Stomach smooth muscle (tissue), 2 donors: ENCODE measurements at regions not wholly inside any gene's neighbourhood (a gene's known extent, or its start where the extent isn't known, plus 50 kb on each side); places are given as distances from the start of the nearest gene placed in this dataset.

ENCODE experiments used
- H3K27ac ChIP-seq: one replicate; pipeline ENCODE4 v1.7.0; 2013; ENCODE audit warnings: mild to moderate bottlenecking, low read length, inconsistent platforms
- H3K27me3 ChIP-seq, 2 donors: one replicate each; pipeline ENCODE4 v1.7.0; 2013; ENCODE audit warnings: low read length in 2 of 2; ENCODE audit not compliant: insufficient read depth in 2 of 2, control insufficient read depth in 1 of 2
- H3K36me3 ChIP-seq, 2 donors: one replicate each; pipeline ENCODE4 v1.7.0; 2013; ENCODE audit warnings: low read length in 2 of 2; ENCODE audit not compliant: control insufficient read depth in 2 of 2, insufficient read depth in 2 of 2
- H3K4me1 ChIP-seq: one replicate; pipeline ENCODE4 v1.7.0; 2013; ENCODE audit warnings: low read length; ENCODE audit not compliant: control insufficient read depth, insufficient read depth
- H3K4me3 ChIP-seq, 2 donors: one replicate each; pipeline ENCODE4 v1.7.0; 2013; ENCODE audit warnings: low read length in 2 of 2
- H3K9ac ChIP-seq, 2 donors: one replicate each; pipeline ENCODE4 v1.7.0; 2013; ENCODE audit warnings: low read length in 2 of 2, mild to moderate bottlenecking in 1 of 2
- H3K9me3 ChIP-seq, 2 donors: one replicate each; pipeline ENCODE4 v1.7.0; 2013; ENCODE audit warnings: low read length in 2 of 2; ENCODE audit not compliant: control insufficient read depth in 2 of 2
- donor health status: healthy.
- donor health status: Pancreatic carcinoma.

- Histone ChIP-seq H3K27me3 (no peaks in the 10 kb centered on the region), H3K27ac (no peak overlapping the region), H3K36me3 (no peaks in the 10 kb centered on the region), H3K4me3 (no peak overlapping the region), H3K9me3 (peaks cover 0 to 4% of the 10 kb centered on the region in 2 donors), H3K9ac (no peak overlapping the region), H3K4me1 (no peaks in the 10 kb centered on the region)
These were observed 203.8 kb upstream of the FAM3C start for GRCh38 chr7:121599887-121600286.

GRCh38 chr7:121595758-121596696 lies 199.9 kb upstream of the FAM3C start:
- H3K4me1 ChIP-seq, result no peaks in the 10 kb centered on the region
- no peaks in the 10 kb centered on the region for H3K27me3 ChIP-seq
- no peak overlapping the region for H3K9ac ChIP-seq

GRCh38 chr7:121591926-121592325 lies 195.8 kb upstream of the FAM3C start:
- no peaks in the 10 kb centered on the region for H3K9me3 ChIP-seq
- no peak overlapping the region for H3K4me3 ChIP-seq
- H3K27ac ChIP-seq, result no peak overlapping the region
- H3K27me3 ChIP-seq, result no peaks in the 10 kb centered on the region
- no peaks in the 10 kb centered on the region for H3K4me1 ChIP-seq
- H3K9ac ChIP-seq, result no peak overlapping the region
- no peaks in the 10 kb centered on the region for H3K36me3 ChIP-seq

More at GRCh38 chr7:121595758-121596696, 199.9 kb upstream of the FAM3C start:
- no peak overlapping the region for H3K4me3 ChIP-seq
- no peak overlapping the region for H3K27ac ChIP-seq
- peaks cover 0 to 4% of the 10 kb centered on the region in 2 donors for H3K9me3 ChIP-seq
- H3K36me3 ChIP-seq, result no peaks in the 10 kb centered on the region

- peaks cover 0 to 2% of the 10 kb centered on the region in 2 donors for H3K27me3 ChIP-seq
- no peaks in the 10 kb centered on the region for H3K36me3 ChIP-seq
- no peaks in the 10 kb centered on the region for H3K9me3 ChIP-seq
- H3K9ac ChIP-seq, result no peak overlapping the region
- H3K27ac ChIP-seq, result no peak overlapping the region
- no peaks in the 10 kb centered on the region for H3K4me1 ChIP-seq
- no peak overlapping the region for H3K4me3 ChIP-seq
These were observed 191.3 kb upstream of the FAM3C start for GRCh38 chr7:121587435-121587834.

- Histone ChIP-seq H3K27me3 (peaks cover 0 to 2% of the 10 kb centered on the region in 2 donors), H3K36me3 (no peaks in the 10 kb centered on the region), H3K9me3 (no peaks in the 10 kb centered on the region), H3K4me3 (no peak overlapping the region), H3K4me1 (no peaks in the 10 kb centered on the region), H3K9ac (no peak overlapping the region), H3K27ac (no peak overlapping the region)
These were observed 186.2 kb upstream of the FAM3C start for GRCh38 chr7:121582258-121582657.

GRCh38 chr7:121579639-121580038 lies 183.5 kb upstream of the FAM3C start:
- H3K27me3 ChIP-seq, result peaks cover 0 to 2% of the 10 kb centered on the region in 2 donors
- no peaks in the 10 kb centered on the region for H3K4me1 ChIP-seq
- no peak overlapping the region for H3K27ac ChIP-seq
- no peaks in the 10 kb centered on the region for H3K36me3 ChIP-seq
- H3K9ac ChIP-seq, result no peak overlapping the region
- H3K4me3 ChIP-seq, result no peak overlapping the region
- no peaks in the 10 kb centered on the region for H3K9me3 ChIP-seq

GRCh38 chr7:121578669-121579068 lies 182.6 kb upstream of the FAM3C start:
- no peak overlapping the region for H3K27ac ChIP-seq
- H3K36me3 ChIP-seq, result no peaks in the 10 kb centered on the region
- H3K27me3 ChIP-seq, result no peaks in the 10 kb centered on the region
- H3K4me1 ChIP-seq, result no peaks in the 10 kb centered on the region
- no peak overlapping the region for H3K4me3 ChIP-seq
- no peaks in the 10 kb centered on the region for H3K9me3 ChIP-seq
- no peak overlapping the region for H3K9ac ChIP-seq

GRCh38 chr7:121576148-121576917 lies 180.2 kb upstream of the FAM3C start:
- Histone ChIP-seq H3K27ac (no peak overlapping the region), H3K9me3 (no peaks in the 10 kb centered on the region), H3K9ac (no peak overlapping the region), H3K4me3 (no peak overlapping the region), H3K36me3 (no peaks in the 10 kb centered on the region), H3K27me3 (no peaks in the 10 kb centered on the region), H3K4me1 (no peaks in the 10 kb centered on the region)

GRCh38 chr7:121575194-121575765 lies 179.2 kb upstream of the FAM3C start:
- no peak overlapping the region for H3K9ac ChIP-seq
- no peak overlapping the region for H3K4me3 ChIP-seq
- H3K4me1 ChIP-seq, result no peaks in the 10 kb centered on the region
- no peaks in the 10 kb centered on the region for H3K9me3 ChIP-seq
- H3K27ac ChIP-seq, result no peak overlapping the region
- no peaks in the 10 kb centered on the region for H3K36me3 ChIP-seq
- H3K27me3 ChIP-seq, result no peaks in the 10 kb centered on the region

GRCh38 chr7:121574109-121574508 lies 178.0 kb upstream of the FAM3C start:
- Histone ChIP-seq H3K27me3 (no peaks in the 10 kb centered on the region), H3K36me3 (no peaks in the 10 kb centered on the region), H3K4me3 (no peak overlapping the region), H3K9me3 (no peaks in the 10 kb centered on the region), H3K4me1 (no peaks in the 10 kb centered on the region), H3K9ac (no peak overlapping the region), H3K27ac (no peak overlapping the region)
